Trophoblast cell (in vitro differentiated cells and primary cell): ENCODE measurements at regions not wholly inside any gene's neighbourhood (a gene's known extent, or its start where the extent isn't known, plus 50 kb on each side); places are given as distances from the start of the nearest gene placed in this dataset.

Source experiments
- DNase-seq, 2 donors: peaks; one replicate each; pipeline ENCODE4 v3.0.0-alpha.2; 2016
- H2AFZ ChIP-seq: 2 replicates; pipeline ENCODE4 v1.6.1; 2013; ENCODE audit warnings: low read length, moderate library complexity, mild to moderate bottlenecking; ENCODE audit not compliant: insufficient read depth, poor library complexity
- H2AK5ac ChIP-seq: 2 replicates; pipeline ENCODE4 v1.6.1; 2013; ENCODE audit warnings: mild to moderate bottlenecking, low read length
- H2BK120ac ChIP-seq: 2 replicates; pipeline ENCODE4 v1.6.1; 2013; ENCODE audit warnings: low read length, mild to moderate bottlenecking, moderate library complexity; ENCODE audit not compliant: insufficient read depth, poor library complexity
- H2BK12ac ChIP-seq: 2 replicates; pipeline ENCODE4 v1.6.1; 2013; ENCODE audit warnings: mild to moderate bottlenecking, low read length, moderate library complexity
- H2BK5ac ChIP-seq: 2 replicates; pipeline ENCODE4 v1.6.1; 2013; ENCODE audit warnings: low read length, low read depth, moderate library complexity, mild to moderate bottlenecking; ENCODE audit not compliant: poor library complexity
- H3K14ac ChIP-seq: 2 replicates; pipeline ENCODE4 v1.6.1; 2013; ENCODE audit warnings: mild to moderate bottlenecking, low read length
- H3K18ac ChIP-seq: 2 replicates; pipeline ENCODE4 v1.6.1; 2013; ENCODE audit warnings: mild to moderate bottlenecking, low read length
- H3K23ac ChIP-seq: 2 replicates; pipeline ENCODE4 v1.6.1; 2013; ENCODE audit warnings: low read length
- H3K27ac ChIP-seq: 2 replicates; pipeline ENCODE4 v1.5.1; 2013; ENCODE audit warnings: low read depth, mild to moderate bottlenecking, inconsistent platforms, low read length, moderate library complexity
- H3K27me3 ChIP-seq: 2 replicates; pipeline ENCODE4 v1.6.1; 2013; ENCODE audit warnings: inconsistent platforms, mild to moderate bottlenecking, low read length, moderate library complexity; ENCODE audit not compliant: insufficient read depth
- H3K36me3 ChIP-seq, 2 experiments: 1 replicate in 1 of 2; 2 replicates in 1 of 2; pipeline ENCODE4 v1.6.1; 2013; ENCODE audit warnings: low read length in 2 of 2, mild to moderate bottlenecking in 2 of 2, moderate library complexity in 1 of 2; ENCODE audit not compliant: insufficient read depth in 2 of 2, control insufficient read depth in 1 of 2
- H3K4ac ChIP-seq: 2 replicates; pipeline ENCODE4 v1.6.1; 2013; ENCODE audit warnings: low read depth, mild to moderate bottlenecking, low read length, moderate library complexity
- H3K4me1 ChIP-seq, 2 experiments: 1 replicate in 1 of 2; 2 replicates in 1 of 2; pipeline ENCODE4 v1.6.1; 2013; ENCODE audit warnings: low read length in 2 of 2, mild to moderate bottlenecking in 2 of 2, moderate library complexity in 1 of 2; ENCODE audit not compliant: insufficient read depth in 2 of 2, control insufficient read depth in 1 of 2
- H3K4me2 ChIP-seq: 2 replicates; pipeline ENCODE4 v1.6.1; 2013; ENCODE audit warnings: inconsistent platforms, mild to moderate bottlenecking, low read length, moderate library complexity
- H3K4me3 ChIP-seq: 2 replicates; pipeline ENCODE4 v1.5.1; 2013; ENCODE audit warnings: mild to moderate bottlenecking, low read depth, low read length, inconsistent platforms
- H3K79me1 ChIP-seq: one replicate; pipeline ENCODE4 v1.6.1; 2013; ENCODE audit warnings: low read length
- H3K79me2 ChIP-seq: 2 replicates; pipeline ENCODE4 v1.6.1; 2013; ENCODE audit warnings: low read length, mild to moderate bottlenecking; ENCODE audit not compliant: control insufficient read depth, insufficient read depth, poor library complexity
- H3K9ac ChIP-seq: 2 replicates; pipeline ENCODE4 v1.6.1; 2013; ENCODE audit warnings: mild to moderate bottlenecking, low read length
- H3K9me3 ChIP-seq: 2 replicates; pipeline ENCODE4 v1.6.1; 2013; ENCODE audit warnings: low read depth, mild to moderate bottlenecking, control low read depth, inconsistent platforms, low read length; ENCODE audit not compliant: insufficient read depth
- H4K12ac ChIP-seq: 2 replicates; pipeline ENCODE4 v1.6.1; 2013; ENCODE audit warnings: low read depth, mild to moderate bottlenecking, low read length, moderate library complexity
- H4K8ac ChIP-seq: 2 replicates; pipeline ENCODE4 v1.6.1; 2013; ENCODE audit warnings: low read depth, mild to moderate bottlenecking, low read length, moderate library complexity
- H4K91ac ChIP-seq: one replicate; pipeline ENCODE4 v1.6.1; 2013; ENCODE audit warnings: low read depth, mild to moderate bottlenecking, low read length, moderate library complexity
- WGBS: extraction: QIAGEN DNeasy Blood & Tissue Kit; methylation state at CpG from one replicate; pipeline ENCODE4 v1.1.7; 2013; ENCODE audit warnings: missing lambda C conversion rate; ENCODE audit not compliant: insufficient read length, insufficient coverage; ENCODE audit errors: extremely low coverage; 5-methylcytosine and 5-hydroxymethylcytosine counted together

DNA sequence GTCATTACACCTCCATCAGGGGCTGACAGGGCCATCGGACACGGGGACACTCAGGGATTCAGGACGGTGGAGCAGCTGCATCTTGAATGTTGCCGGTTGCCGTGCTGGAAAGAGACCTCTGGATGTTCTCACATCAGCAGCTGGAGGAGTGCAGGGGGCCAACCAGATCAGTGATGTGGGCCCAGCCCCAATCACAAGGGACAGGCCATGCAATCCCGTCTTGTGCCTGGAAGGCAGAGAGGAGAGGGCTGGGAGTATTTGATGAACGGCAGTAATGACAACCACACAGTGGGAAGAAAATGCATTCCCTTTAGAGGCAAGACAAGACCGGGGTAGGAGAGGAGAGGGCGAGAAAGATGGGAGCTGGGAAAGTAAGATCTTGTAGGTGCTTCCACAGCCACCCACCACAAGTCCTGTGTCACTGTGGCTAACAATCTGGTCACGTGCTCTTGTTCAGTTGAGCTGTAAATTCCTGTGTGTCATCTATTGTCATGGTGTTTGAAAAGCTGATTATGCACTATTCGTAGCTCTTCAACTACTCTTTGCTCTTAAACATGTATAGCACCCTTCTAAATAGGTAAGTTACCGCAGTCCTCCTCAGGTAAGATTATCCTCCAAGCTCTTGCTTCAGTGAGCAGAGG lies 85.9 kb upstream of the LEP start:
- H3K4me2 ChIP-seq: no peak overlapping the region
- no peak overlapping the region for H2AK5ac ChIP-seq
- H3K23ac ChIP-seq: no peak overlapping the region
- no peak overlapping the region for H3K14ac ChIP-seq
- H4K91ac ChIP-seq: no peak overlapping the region
- no peak overlapping the region for H3K4ac ChIP-seq
- no peak overlapping the region for H3K27ac ChIP-seq
- H3K27me3 ChIP-seq: no peaks in the 10 kb centered on the region
- no peaks in the 10 kb centered on the region for H3K79me1 ChIP-seq
- H2BK5ac ChIP-seq: no peak overlapping the region
- no peak overlapping the region for H4K8ac ChIP-seq
- H3K9ac ChIP-seq: no peak overlapping the region
- H2AFZ ChIP-seq: no peak overlapping the region
- H3K4me3 ChIP-seq: no peak overlapping the region
- WGBS: no CpG with 5 or more reads among the region's 12 CpGs
- no peak overlapping the region for H2BK120ac ChIP-seq
- no peak overlapping the region for H2BK12ac ChIP-seq
- peak in 1 of 2 donors; percentile 6 for DNase-seq
- no peaks in the 10 kb centered on the region for H3K36me3 ChIP-seq
- peaks cover 0 to 2% of the 10 kb centered on the region in 2 experiments for H3K4me1 ChIP-seq
- H4K12ac ChIP-seq: no peak overlapping the region
- peaks cover 4% of the 10 kb centered on the region for H3K9me3 ChIP-seq
- H3K79me2 ChIP-seq: no peaks in the 10 kb centered on the region
- H3K18ac ChIP-seq: no peak overlapping the region

DNA sequence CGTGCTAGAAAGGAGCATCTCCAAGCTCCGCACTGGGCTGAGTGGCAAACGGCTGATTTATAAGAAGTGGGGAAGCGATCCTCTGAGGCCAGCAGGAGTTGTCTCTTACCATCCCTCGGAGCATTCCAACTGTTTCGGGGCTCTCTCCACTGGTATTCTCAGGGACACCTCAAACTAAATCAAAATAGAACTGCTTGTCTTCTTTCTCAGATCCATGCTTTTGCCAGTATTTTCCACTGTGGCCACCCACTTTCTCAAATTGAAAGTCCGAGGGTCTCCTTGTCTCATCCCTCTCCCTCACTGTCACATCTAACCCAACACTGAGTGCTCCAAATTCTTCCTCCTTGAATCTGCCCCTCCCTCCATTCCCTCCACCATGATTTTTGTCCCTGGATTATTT lies 83.2 kb upstream of the LEP start:
- H2BK120ac ChIP-seq: no peak overlapping the region
- no peak overlapping the region for H3K4me2 ChIP-seq
- no peak overlapping the region for H3K23ac ChIP-seq
- H2BK12ac ChIP-seq: no peak overlapping the region
- H2BK5ac ChIP-seq: no peak overlapping the region
- H3K27me3 ChIP-seq: no peaks in the 10 kb centered on the region
- H3K79me2 ChIP-seq: no peaks in the 10 kb centered on the region
- no peaks in the 10 kb centered on the region for H3K36me3 ChIP-seq
- H2AK5ac ChIP-seq: no peak overlapping the region
- no peak overlapping the region for H3K27ac ChIP-seq
- no peak for DNase-seq
- no peaks in the 10 kb centered on the region for H3K79me1 ChIP-seq
- H3K4me3 ChIP-seq: no peak overlapping the region
- H4K91ac ChIP-seq: no peak overlapping the region
- no peak overlapping the region for H3K14ac ChIP-seq
- no peak overlapping the region for H2AFZ ChIP-seq
- H3K4me1 ChIP-seq: peaks cover 0 to 2% of the 10 kb centered on the region in 2 experiments
- H4K12ac ChIP-seq: no peak overlapping the region
- H3K9me3 ChIP-seq: peaks cover 2% of the 10 kb centered on the region
- no peak overlapping the region for H3K9ac ChIP-seq
- no peak overlapping the region for H4K8ac ChIP-seq
- no peak overlapping the region for H3K4ac ChIP-seq
- no peak overlapping the region for H3K18ac ChIP-seq
- no CpG with 5 or more reads among the region's 7 CpGs for WGBS

DNA sequence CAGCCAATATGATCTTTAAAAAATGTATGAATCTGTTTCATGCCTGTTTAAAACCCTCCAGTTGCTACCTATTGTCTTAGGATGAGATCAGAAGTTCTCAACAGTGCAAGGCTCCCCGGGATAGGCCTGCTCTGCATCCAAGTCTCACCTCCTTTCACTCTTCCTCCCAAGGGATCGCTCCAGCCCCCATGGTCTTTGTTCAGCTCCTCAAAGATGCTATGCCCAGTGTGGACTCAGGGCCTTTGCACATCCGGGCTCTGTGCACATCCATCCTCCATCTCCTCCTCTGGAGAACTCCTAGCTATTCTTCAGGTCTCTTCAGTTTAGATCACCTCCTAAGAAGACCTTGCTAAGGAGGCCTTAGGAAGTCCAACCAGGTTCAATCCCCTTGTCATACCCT lies 82.7 kb upstream of the LEP start:
- Histone ChIP-seq H2BK120ac (no peak overlapping the region), H3K4ac (no peak overlapping the region), H2AFZ (no peak overlapping the region), H3K14ac (no peak overlapping the region), H3K23ac (no peak overlapping the region), H2AK5ac (no peak overlapping the region), H3K36me3 (no peaks in the 10 kb centered on the region), H4K8ac (no peak overlapping the region), H4K12ac (no peak overlapping the region), H3K4me3 (no peak overlapping the region), H3K9me3 (peaks cover 2% of the 10 kb centered on the region), H3K4me2 (no peak overlapping the region), H3K27ac (no peak overlapping the region), H3K79me2 (no peaks in the 10 kb centered on the region), H2BK5ac (no peak overlapping the region), H3K27me3 (no peaks in the 10 kb centered on the region), H3K79me1 (no peaks in the 10 kb centered on the region), H2BK12ac (no peak overlapping the region), H3K4me1 (peaks cover 0 to 2% of the 10 kb centered on the region in 2 experiments), H3K9ac (no peak overlapping the region), H3K18ac (no peak overlapping the region), H4K91ac (no peak overlapping the region)
- DNase-seq: no peak
- WGBS: no CpG with 5 or more reads among the region's 3 CpGs

GRCh38 chr7:128160296-128160695 lies 80.8 kb upstream of the LEP start:
- H3K9ac ChIP-seq: no peak overlapping the region
- no peak overlapping the region for H2AFZ ChIP-seq
- no peak overlapping the region for H3K4ac ChIP-seq
- no peak overlapping the region for H4K8ac ChIP-seq
- H2BK5ac ChIP-seq: no peak overlapping the region
- no peak overlapping the region for H3K4me2 ChIP-seq
- no peak overlapping the region for H2BK120ac ChIP-seq
- H2AK5ac ChIP-seq: no peak overlapping the region
- H3K4me1 ChIP-seq: peaks cover 14% of the 10 kb centered on the region in 2 experiments
- H3K4me3 ChIP-seq: no peak overlapping the region
- H3K27ac ChIP-seq: no peak overlapping the region
- DNase-seq: no peak
- peaks cover 2% of the 10 kb centered on the region for H3K9me3 ChIP-seq
- H4K91ac ChIP-seq: no peak overlapping the region
- no peak overlapping the region for H3K14ac ChIP-seq
- H3K23ac ChIP-seq: no peak overlapping the region
- no peaks in the 10 kb centered on the region for H3K79me2 ChIP-seq
- H2BK12ac ChIP-seq: no peak overlapping the region
- no peak overlapping the region for H3K18ac ChIP-seq
- no CpG with 5 or more reads among the region's 6 CpGs for WGBS
- H4K12ac ChIP-seq: no peak overlapping the region
- H3K79me1 ChIP-seq: no peaks in the 10 kb centered on the region
- H3K36me3 ChIP-seq: no peaks in the 10 kb centered on the region
- H3K27me3 ChIP-seq: peaks cover 2% of the 10 kb centered on the region
